ENCODE measurements at regions not wholly inside any gene's neighbourhood (a gene's known extent, or its start where the extent isn't known, plus 50 kb on each side); places are given as distances from the start of the nearest gene placed in this dataset.

- DNase-seq (no peak), ATAC-seq (ENCODE audit: insufficient read depth, low read depth) (no peak)
- Histone ChIP-seq H3K9ac (ENCODE audit: low read depth, low read length) (no peak overlapping the region), H3K9me3 (ENCODE audit: insufficient read depth, low read length, severe bottlenecking) (peaks cover 6% of the 10 kb centered on the region), H3K4me1 (ENCODE audit: insufficient read depth, low read length) (no peaks in the 10 kb centered on the region), H3K79me2 (ENCODE audit: insufficient read depth, low read length) (no peaks in the 10 kb centered on the region), H4K20me1 (ENCODE audit: insufficient read depth, low read length) (no peaks in the 10 kb centered on the region), H2AFZ (ENCODE audit: low read depth, low read length) (no peak overlapping the region), H3K4me3 (ENCODE audit: low read depth in 1 of 2, low read length in 2 of 2) (no peak overlapping the region), H3K4me2 (ENCODE audit: insufficient read depth, low read length) (no peak overlapping the region), H3K27me3 (ENCODE audit: insufficient read depth, low read length, poor library complexity) (peaks cover 2% of the 10 kb centered on the region), H3K36me3 (ENCODE audit: insufficient read depth, low read length) (no peaks in the 10 kb centered on the region), H3K27ac (ENCODE audit: low read length) (no peak overlapping the region)
- TF ChIP-seq CTCF (IDR thresholded peaks at IDR 0.05; ENCODE audit: borderline replicate concordance, extremely low read depth, low read length, poor library complexity, severe bottlenecking), result no peak
- TF ChIP-seq EZH2 (IDR thresholded peaks at IDR 0.05; ENCODE audit: borderline replicate concordance, low read depth, low read length, severe bottlenecking), result no peak
These were observed 86.5 kb downstream of the STRADB start for GRCh38 chr2:201538025-201538424.

GRCh38 chr2:201536754-201537153 is 85.2 kb downstream of the STRADB start:
- no peak for TF ChIP-seq EZH2 (IDR thresholded peaks at IDR 0.05; ENCODE audit: borderline replicate concordance, low read depth, low read length, severe bottlenecking)
- no peak for TF ChIP-seq CTCF (IDR thresholded peaks at IDR 0.05; ENCODE audit: borderline replicate concordance, extremely low read depth, low read length, poor library complexity, severe bottlenecking)
- H3K9me3 ChIP-seq (ENCODE audit: insufficient read depth, low read length, severe bottlenecking), result peaks cover 11% of the 10 kb centered on the region
- H3K4me2 ChIP-seq (ENCODE audit: insufficient read depth, low read length), result no peak overlapping the region
- no peak overlapping the region for H3K9ac ChIP-seq (ENCODE audit: low read depth, low read length)
- ATAC-seq (ENCODE audit: insufficient read depth, low read depth), result no peak
- peaks cover 2% of the 10 kb centered on the region for H3K27me3 ChIP-seq (ENCODE audit: insufficient read depth, low read length, poor library complexity)
- no peaks in the 10 kb centered on the region for H3K36me3 ChIP-seq (ENCODE audit: insufficient read depth, low read length)
- H3K4me1 ChIP-seq (ENCODE audit: insufficient read depth, low read length), result no peaks in the 10 kb centered on the region
- no peak for DNase-seq
- H4K20me1 ChIP-seq (ENCODE audit: insufficient read depth, low read length), result no peaks in the 10 kb centered on the region
- H3K79me2 ChIP-seq (ENCODE audit: insufficient read depth, low read length), result no peaks in the 10 kb centered on the region
- H2AFZ ChIP-seq (ENCODE audit: low read depth, low read length), result no peak overlapping the region
- H3K27ac ChIP-seq (ENCODE audit: low read length), result no peak overlapping the region
- H3K4me3 ChIP-seq (ENCODE audit: low read depth in 1 of 2, low read length in 2 of 2), result no peak overlapping the region

- H3K27me3 ChIP-seq (ENCODE audit: insufficient read depth, low read length, poor library complexity), result peaks cover 2% of the 10 kb centered on the region
- no peaks in the 10 kb centered on the region for H3K79me2 ChIP-seq (ENCODE audit: insufficient read depth, low read length)
- peaks cover 11% of the 10 kb centered on the region for H3K9me3 ChIP-seq (ENCODE audit: insufficient read depth, low read length, severe bottlenecking)
- no peak overlapping the region for H3K27ac ChIP-seq (ENCODE audit: low read length)
- ATAC-seq (ENCODE audit: insufficient read depth, low read depth), result no peak
- H3K4me1 ChIP-seq (ENCODE audit: insufficient read depth, low read length), result no peaks in the 10 kb centered on the region
- no peak overlapping the region for H2AFZ ChIP-seq (ENCODE audit: low read depth, low read length)
- H3K4me2 ChIP-seq (ENCODE audit: insufficient read depth, low read length), result no peak overlapping the region
- no peaks in the 10 kb centered on the region for H4K20me1 ChIP-seq (ENCODE audit: insufficient read depth, low read length)
- H3K4me3 ChIP-seq (ENCODE audit: low read depth in 1 of 2, low read length in 2 of 2), result no peak overlapping the region
- no peak for TF ChIP-seq CTCF (IDR thresholded peaks at IDR 0.05; ENCODE audit: borderline replicate concordance, extremely low read depth, low read length, poor library complexity, severe bottlenecking)
- TF ChIP-seq EZH2 (IDR thresholded peaks at IDR 0.05; ENCODE audit: borderline replicate concordance, low read depth, low read length, severe bottlenecking), result no peak
- no peak overlapping the region for H3K9ac ChIP-seq (ENCODE audit: low read depth, low read length)
- no peaks in the 10 kb centered on the region for H3K36me3 ChIP-seq (ENCODE audit: insufficient read depth, low read length)
- DNase-seq, result no peak
These were observed 84.5 kb downstream of the STRADB start for GRCh38 chr2:201536046-201536445.

Data from DND-41 (cell line).